ENCODE measurements at regions not wholly inside any gene's neighbourhood (a gene's known extent, or its start where the extent isn't known, plus 50 kb on each side); places are given as distances from the start of the nearest gene placed in this dataset.

DNA sequence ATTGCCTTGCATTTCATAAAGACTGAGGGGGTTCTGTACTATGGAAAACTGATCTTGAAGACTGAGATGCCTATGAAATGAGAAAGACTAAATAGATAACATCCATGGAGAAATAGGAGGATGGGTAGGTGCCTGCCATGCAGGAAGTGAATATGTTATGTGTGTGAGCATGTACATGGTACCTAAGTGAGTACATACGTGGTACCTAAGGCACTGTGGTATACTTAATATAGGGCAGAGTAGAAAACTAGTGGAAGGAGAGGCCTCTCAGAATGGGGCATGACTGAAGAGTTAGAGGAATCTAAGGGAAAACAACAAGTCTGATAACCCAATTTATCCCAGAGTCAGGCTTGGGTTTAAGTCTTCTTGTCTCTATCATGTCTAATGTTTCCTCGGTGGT is 161.8 kb upstream of the DCN start:
- Mint-ChIP-seq H3K4me1 (peaks cover 31% of the 10 kb centered on the region), H3K9me3 (peaks cover 5% of the 10 kb centered on the region), H3K27ac (no peak overlapping the region), H3K36me3 (no peaks in the 10 kb centered on the region), H3K27me3 (ENCODE audit: low read depth) (no peaks in the 10 kb centered on the region), H3K4me3 (no peak overlapping the region)
- no peak for DNase-seq (ENCODE audit: low spot score in 2 of 2, unreplicated experiment in 2 of 2)
- TF ChIP-seq, protein P1, sequence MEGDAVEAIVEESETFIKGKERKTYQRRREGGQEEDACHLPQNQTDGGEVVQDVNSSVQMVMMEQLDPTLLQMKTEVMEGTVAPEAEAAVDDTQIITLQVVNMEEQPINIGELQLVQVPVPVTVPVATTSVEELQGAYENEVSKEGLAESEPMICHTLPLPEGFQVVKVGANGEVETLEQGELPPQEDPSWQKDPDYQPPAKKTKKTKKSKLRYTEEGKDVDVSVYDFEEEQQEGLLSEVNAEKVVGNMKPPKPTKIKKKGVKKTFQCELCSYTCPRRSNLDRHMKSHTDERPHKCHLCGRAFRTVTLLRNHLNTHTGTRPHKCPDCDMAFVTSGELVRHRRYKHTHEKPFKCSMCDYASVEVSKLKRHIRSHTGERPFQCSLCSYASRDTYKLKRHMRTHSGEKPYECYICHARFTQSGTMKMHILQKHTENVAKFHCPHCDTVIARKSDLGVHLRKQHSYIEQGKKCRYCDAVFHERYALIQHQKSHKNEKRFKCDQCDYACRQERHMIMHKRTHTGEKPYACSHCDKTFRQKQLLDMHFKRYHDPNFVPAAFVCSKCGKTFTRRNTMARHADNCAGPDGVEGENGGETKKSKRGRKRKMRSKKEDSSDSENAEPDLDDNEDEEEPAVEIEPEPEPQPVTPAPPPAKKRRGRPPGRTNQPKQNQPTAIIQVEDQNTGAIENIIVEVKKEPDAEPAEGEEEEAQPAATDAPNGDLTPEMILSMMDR (IDR thresholded peaks at IDR 0.05; ENCODE audit: unreplicated experiment) = no peak

- peaks cover 5% of the 10 kb centered on the region for H3K9me3 Mint-ChIP-seq
- no peak for DNase-seq (ENCODE audit: low spot score in 2 of 2, unreplicated experiment in 2 of 2)
- H3K4me3 Mint-ChIP-seq = no peak overlapping the region
- H3K27me3 Mint-ChIP-seq (ENCODE audit: low read depth) = no peaks in the 10 kb centered on the region
- peaks cover 35% of the 10 kb centered on the region for H3K4me1 Mint-ChIP-seq
- TF ChIP-seq, protein P1 (IDR thresholded peaks at IDR 0.05; ENCODE audit: unreplicated experiment) = no peak
- H3K36me3 Mint-ChIP-seq = no peaks in the 10 kb centered on the region
- no peak overlapping the region for H3K27ac Mint-ChIP-seq
Observed at GRCh38 chr12:91343010-91343409, 160.4 kb upstream of the DCN start.

- DNase-seq (ENCODE audit: low spot score in 2 of 2, unreplicated experiment in 2 of 2) = no peak
- Mint-ChIP-seq H3K27ac (peak overlapping the region; percentile 2), H3K27me3 (ENCODE audit: low read depth) (no peaks in the 10 kb centered on the region), H3K4me1 (peaks cover 26% of the 10 kb centered on the region), H3K9me3 (peaks cover 32% of the 10 kb centered on the region), H3K4me3 (no peak overlapping the region), H3K36me3 (peaks cover 5% of the 10 kb centered on the region)
- TF ChIP-seq, protein P1 (IDR thresholded peaks at IDR 0.05; ENCODE audit: unreplicated experiment) = no peak
Observed at GRCh38 chr12:91339106-91339505, 156.5 kb upstream of the DCN start.

DNA sequence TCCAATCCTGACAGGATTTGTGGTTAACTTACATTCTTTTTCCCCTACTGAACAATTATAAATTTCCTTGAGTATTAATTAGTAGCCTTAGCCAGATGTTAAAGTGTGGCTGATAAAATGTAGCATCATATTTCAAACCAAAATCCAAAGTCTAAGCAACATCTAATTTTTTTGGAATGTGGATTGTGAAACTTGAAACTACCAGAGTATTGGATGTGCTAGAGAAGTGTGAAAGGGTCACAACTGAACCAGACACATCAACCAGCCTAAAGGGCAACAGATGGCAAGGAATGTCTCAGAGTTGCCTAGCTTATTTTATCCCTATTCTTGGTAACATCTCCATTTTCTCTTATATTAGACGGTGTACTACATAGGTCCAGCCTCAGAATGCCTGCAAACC is 153.1 kb upstream of the DCN start:
- Mint-ChIP-seq H3K36me3 (peaks cover 5% of the 10 kb centered on the region), H3K4me3 (no peak overlapping the region), H3K9me3 (peaks cover 26% of the 10 kb centered on the region), H3K27me3 (ENCODE audit: low read depth) (no peaks in the 10 kb centered on the region), H3K4me1 (peaks cover 30% of the 10 kb centered on the region), H3K27ac (no peak overlapping the region)
- no peak for DNase-seq (ENCODE audit: low spot score in 2 of 2, unreplicated experiment in 2 of 2)
- TF ChIP-seq, protein P1 (IDR thresholded peaks at IDR 0.05; ENCODE audit: unreplicated experiment) = no peak

DNA sequence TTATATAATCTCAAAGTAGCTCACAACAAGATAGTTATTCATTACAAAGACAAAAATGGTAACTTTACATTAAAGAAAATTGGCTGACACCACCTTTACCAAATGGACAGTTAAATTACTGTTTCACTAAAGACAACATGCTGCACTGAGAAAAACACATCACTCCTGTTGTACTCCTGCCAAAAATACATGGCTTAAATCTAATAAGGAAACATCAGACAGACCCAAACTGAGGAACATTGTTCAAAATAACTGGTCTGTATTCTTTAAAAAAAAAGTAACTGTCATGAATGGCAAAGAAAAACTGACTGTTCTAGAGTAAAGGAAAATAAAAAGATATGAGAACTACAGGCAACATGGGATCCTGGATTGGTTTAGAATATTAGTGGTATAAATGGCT is 151.3 kb upstream of the DCN start:
- H3K27me3 Mint-ChIP-seq (ENCODE audit: low read depth) = no peaks in the 10 kb centered on the region
- peaks cover 5% of the 10 kb centered on the region for H3K36me3 Mint-ChIP-seq
- H3K4me1 Mint-ChIP-seq = peaks cover 29% of the 10 kb centered on the region
- H3K4me3 Mint-ChIP-seq = no peak overlapping the region
- H3K27ac Mint-ChIP-seq = peak overlapping the region; percentile 6
- H3K9me3 Mint-ChIP-seq = peaks cover 26% of the 10 kb centered on the region
- TF ChIP-seq, protein P1 (IDR thresholded peaks at IDR 0.05; ENCODE audit: unreplicated experiment) = no peak
- DNase-seq (ENCODE audit: low spot score in 2 of 2, unreplicated experiment in 2 of 2) = no peak

- TF ChIP-seq, protein P1 (IDR thresholded peaks at IDR 0.05; ENCODE audit: unreplicated experiment) = peak; percentile 35
- H3K27ac Mint-ChIP-seq = peak overlapping the region; percentile 37
- H3K27me3 Mint-ChIP-seq (ENCODE audit: low read depth) = no peaks in the 10 kb centered on the region
- peaks cover 43% of the 10 kb centered on the region for H3K4me1 Mint-ChIP-seq
- no peak overlapping the region for H3K4me3 Mint-ChIP-seq
- H3K9me3 Mint-ChIP-seq = peaks cover 23% of the 10 kb centered on the region
- H3K36me3 Mint-ChIP-seq = peaks cover 5% of the 10 kb centered on the region
- no peak for DNase-seq (ENCODE audit: low spot score in 2 of 2, unreplicated experiment in 2 of 2)
Observed at GRCh38 chr12:91332302-91332701, 149.7 kb upstream of the DCN start.

Data from mesothelial cell of epicardium (in vitro differentiated cells).